ENCODE measurements at regions not wholly inside any gene's neighbourhood (a gene's known extent, or its start where the extent isn't known, plus 50 kb on each side); places are given as distances from the start of the nearest gene placed in this dataset.

- no peak overlapping the region for H3K27ac ChIP-seq
- ATAC-seq: peak in 1 of 4 donors; percentile 48
- no peak for TF ChIP-seq CTCF (IDR thresholded peaks at IDR 0.05)
- no peaks in the 10 kb centered on the region for H3K27me3 ChIP-seq
- no peak for FAIRE-seq
- no peak for DNase-seq
- intact Hi-C loops (cut with DNase I): no loop called here
- 54 to 55% methylated on average over 2 of the region's 2 CpGs for WGBS, 2 donors
- H3K4me1 ChIP-seq: peaks cover 0 to 26% (median 24%) of the 10 kb centered on the region in 3 donors
- no peaks in the 10 kb centered on the region for H3K9me3 ChIP-seq
- H3K36me3 ChIP-seq: no peaks in the 10 kb centered on the region
- H3K4me3 ChIP-seq: no peak overlapping the region
Measured at GRCh38 chrX:39047174-39047573, 245.9 kb downstream of the MID1IP1 start.

DNA sequence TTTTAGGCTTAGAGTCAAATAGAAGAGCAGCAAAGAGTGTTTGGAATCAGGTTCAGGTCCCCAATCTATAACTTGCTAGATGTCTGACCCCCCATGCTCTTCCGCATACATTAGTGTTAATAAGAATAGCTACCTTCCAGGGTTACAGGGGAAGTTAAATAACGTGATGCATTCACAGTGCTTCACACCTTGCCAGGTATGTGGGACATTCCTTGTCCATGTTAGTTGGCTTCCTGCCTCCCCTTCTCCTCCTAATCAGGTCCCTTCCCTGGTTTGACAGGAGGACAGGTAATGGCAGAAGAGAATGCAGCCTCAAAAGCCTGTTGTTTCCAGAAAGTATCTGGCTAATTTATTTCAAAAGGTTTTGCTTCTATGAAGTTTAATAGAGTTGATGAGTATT, 248.7 kb downstream of the MID1IP1 start:
- no peak for DNase-seq
- WGBS, 2 donors: 51 to 54% methylated on average over 2 of the region's 2 CpGs
- intact Hi-C loops (cut with DNase I): no loop called here
- H3K9me3 ChIP-seq: no peaks in the 10 kb centered on the region
- ATAC-seq: peak in 1 of 4 donors; percentile 23
- H3K27ac ChIP-seq: no peak overlapping the region
- TF ChIP-seq CTCF (IDR thresholded peaks at IDR 0.05): no peak
- H3K27me3 ChIP-seq: no peaks in the 10 kb centered on the region
- no peak overlapping the region for H3K4me3 ChIP-seq
- FAIRE-seq: no peak
- H3K4me1 ChIP-seq: peaks cover 5 to 21% (median 14%) of the 10 kb centered on the region in 3 donors
- no peaks in the 10 kb centered on the region for H3K36me3 ChIP-seq

- FAIRE-seq (no peak), ATAC-seq (peak; percentile 56 to 84 (median 81)), DNase-seq (peak in 3 of 6 donors; percentile 40 to 49 (median 47))
- Histone ChIP-seq H3K9me3 (no peaks in the 10 kb centered on the region), H3K27ac (peak overlapping the region in 1 of 4 donors; percentile 1), H3K27me3 (no peaks in the 10 kb centered on the region), H3K4me3 (no peak overlapping the region), H3K4me1 (peaks cover 5 to 25% (median 16%) of the 10 kb centered on the region in 3 donors), H3K36me3 (no peaks in the 10 kb centered on the region)
- TF ChIP-seq CTCF (IDR thresholded peaks at IDR 0.05): no peak
- intact Hi-C loops (cut with DNase I): no loop called here
- 28 to 30% methylated on average over 4 of the region's 4 CpGs for WGBS, 2 donors
Measured at GRCh38 chrX:39050427-39050826, 249.2 kb downstream of the MID1IP1 start.

DNA sequence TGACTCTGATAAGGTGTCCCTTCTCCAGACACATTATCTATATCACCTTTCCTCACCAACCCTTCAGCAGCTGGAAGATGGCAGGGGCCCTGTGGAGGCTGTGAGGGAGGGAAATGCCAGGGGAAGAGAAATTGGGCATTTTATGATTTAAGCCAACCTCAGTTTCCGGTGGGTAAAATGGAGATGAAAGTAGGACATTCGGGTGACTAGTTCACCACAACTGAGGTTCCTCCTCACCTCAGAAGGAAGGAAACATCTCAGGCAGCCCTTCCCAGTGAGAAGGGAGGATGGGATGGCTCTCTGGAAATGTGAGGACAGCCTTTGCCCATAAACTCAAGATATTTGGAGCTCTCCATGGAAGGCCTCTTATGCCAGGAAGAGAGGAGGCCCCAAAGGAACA, 251.5 kb downstream of the MID1IP1 start:
- DNase-seq (no peak), FAIRE-seq (no peak), ATAC-seq (no peak)
- Histone ChIP-seq H3K4me1 (peaks cover 5 to 15% (median 8%) of the 10 kb centered on the region in 3 donors), H3K36me3 (no peaks in the 10 kb centered on the region), H3K9me3 (no peaks in the 10 kb centered on the region), H3K4me3 (no peak overlapping the region), H3K27ac (no peak overlapping the region), H3K27me3 (no peaks in the 10 kb centered on the region)
- no peak for TF ChIP-seq CTCF (IDR thresholded peaks at IDR 0.05)
- WGBS, 2 donors: 84 to 89% methylated on average over 2 of the region's 2 CpGs
- intact Hi-C loops (cut with DNase I): no loop called here

DNA sequence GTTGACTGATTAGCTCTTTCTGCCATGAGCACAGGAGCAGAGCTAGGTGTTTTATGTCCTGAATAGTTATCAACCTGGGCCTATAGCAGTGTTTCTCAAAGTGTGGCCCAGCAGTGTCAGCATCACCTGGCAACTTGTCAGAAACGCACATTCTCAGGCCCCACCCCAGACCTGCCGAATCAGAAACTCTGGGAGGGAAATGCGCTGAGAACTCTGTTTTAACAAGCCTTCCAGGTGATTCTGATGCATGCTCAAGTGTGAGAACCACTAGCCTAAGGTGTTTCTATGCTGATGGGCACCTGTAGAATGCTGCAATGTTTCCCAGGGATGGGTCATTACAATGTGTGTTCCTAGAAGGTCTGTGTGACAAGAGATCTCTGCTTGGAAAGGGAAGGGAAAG, 257.5 kb downstream of the MID1IP1 start:
- no peak overlapping the region for H3K4me3 ChIP-seq
- intact Hi-C loops (cut with DNase I): no loop called here
- H3K27ac ChIP-seq: no peak overlapping the region
- ATAC-seq: peak in 2 of 4 donors; percentile 15 to 21
- TF ChIP-seq CTCF (IDR thresholded peaks at IDR 0.05): no peak
- no peak for FAIRE-seq
- no peaks in the 10 kb centered on the region for H3K27me3 ChIP-seq
- WGBS, 2 donors: 33 to 45% methylated on average over 3 of the region's 3 CpGs
- H3K9me3 ChIP-seq: no peaks in the 10 kb centered on the region
- no peaks in the 10 kb centered on the region for H3K36me3 ChIP-seq
- DNase-seq: peak in 1 of 6 donors; percentile 35
- H3K4me1 ChIP-seq: peaks cover 3 to 25% (median 8%) of the 10 kb centered on the region in 3 donors
